ENCODE measurements at regions not wholly inside any gene's neighbourhood (a gene's known extent, or its start where the extent isn't known, plus 50 kb on each side); places are given as distances from the start of the nearest gene placed in this dataset.

GRCh38 chr6:132142768-132143167 lies 191.6 kb upstream of the CCN2 start:
- no peak overlapping the region for H3K4me3 ChIP-seq
- ChIA-PET POLR2A (no interaction called here), RAD21 (ENCODE audit: unreplicated experiment) (no interaction called here), CTCF (interaction anchor here (0.6 to 1.4 kb wide), 2 partner anchors 75 to 144 kb away, joined by 3 read pairs; no protein-coding TSS in a partner anchor), SMC1A (ENCODE audit: uncharacterized antibody, unreplicated experiment) (interaction anchor here (0.5 kb wide), 1 partner anchor 111 kb away, joined by 3 read pairs; no protein-coding TSS in a partner anchor)
- H3K27ac ChIP-seq (ENCODE audit: control insufficient read depth, insufficient read depth): no peak overlapping the region
- no peaks in the 10 kb centered on the region for H3K36me3 ChIP-seq (ENCODE audit: control insufficient read depth in 2 of 2, insufficient read depth in 2 of 2, low read length in 1 of 2)
- TF ChIP-seq RBBP5 (conservative IDR thresholded peaks at IDR 0.05) (no peak), JUNB (IDR thresholded peaks at IDR 0.05) (no peak), BHLHE40 (IDR thresholded peaks at IDR 0.05; ENCODE audit: borderline replicate concordance in 1 of 2, low read depth in 2 of 2, low read length in 1 of 2) (no peak), HSF1 (IDR thresholded peaks at IDR 0.05; ENCODE audit: low read depth, low read length) (no peak), NFIC (IDR thresholded peaks at IDR 0.05; ENCODE audit: low read depth, low read length) (no peak), TAF1 (IDR thresholded peaks at IDR 0.05; ENCODE audit: borderline replicate concordance, low read depth, low read length) (no peak), MAX (IDR thresholded peaks at IDR 0.05; ENCODE audit: low read depth, low read length) (no peak), CREB1 (IDR thresholded peaks at IDR 0.05; ENCODE audit: low read depth) (no peak)
- TF ChIP-seq, protein P1, sequence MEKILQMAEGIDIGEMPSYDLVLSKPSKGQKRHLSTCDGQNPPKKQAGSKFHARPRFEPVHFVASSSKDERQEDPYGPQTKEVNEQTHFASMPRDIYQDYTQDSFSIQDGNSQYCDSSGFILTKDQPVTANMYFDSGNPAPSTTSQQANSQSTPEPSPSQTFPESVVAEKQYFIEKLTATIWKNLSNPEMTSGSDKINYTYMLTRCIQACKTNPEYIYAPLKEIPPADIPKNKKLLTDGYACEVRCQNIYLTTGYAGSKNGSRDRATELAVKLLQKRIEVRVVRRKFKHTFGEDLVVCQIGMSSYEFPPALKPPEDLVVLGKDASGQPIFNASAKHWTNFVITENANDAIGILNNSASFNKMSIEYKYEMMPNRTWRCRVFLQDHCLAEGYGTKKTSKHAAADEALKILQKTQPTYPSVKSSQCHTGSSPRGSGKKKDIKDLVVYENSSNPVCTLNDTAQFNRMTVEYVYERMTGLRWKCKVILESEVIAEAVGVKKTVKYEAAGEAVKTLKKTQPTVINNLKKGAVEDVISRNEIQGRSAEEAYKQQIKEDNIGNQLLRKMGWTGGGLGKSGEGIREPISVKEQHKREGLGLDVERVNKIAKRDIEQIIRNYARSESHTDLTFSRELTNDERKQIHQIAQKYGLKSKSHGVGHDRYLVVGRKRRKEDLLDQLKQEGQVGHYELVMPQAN (conservative IDR thresholded peaks at IDR 0.05): no peak
- TF ChIP-seq, protein P2, sequence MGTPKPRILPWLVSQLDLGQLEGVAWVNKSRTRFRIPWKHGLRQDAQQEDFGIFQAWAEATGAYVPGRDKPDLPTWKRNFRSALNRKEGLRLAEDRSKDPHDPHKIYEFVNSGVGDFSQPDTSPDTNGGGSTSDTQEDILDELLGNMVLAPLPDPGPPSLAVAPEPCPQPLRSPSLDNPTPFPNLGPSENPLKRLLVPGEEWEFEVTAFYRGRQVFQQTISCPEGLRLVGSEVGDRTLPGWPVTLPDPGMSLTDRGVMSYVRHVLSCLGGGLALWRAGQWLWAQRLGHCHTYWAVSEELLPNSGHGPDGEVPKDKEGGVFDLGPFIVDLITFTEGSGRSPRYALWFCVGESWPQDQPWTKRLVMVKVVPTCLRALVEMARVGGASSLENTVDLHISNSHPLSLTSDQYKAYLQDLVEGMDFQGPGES (IDR thresholded peaks at IDR 0.05): no peak
- TF ChIP-seq, protein P3, sequence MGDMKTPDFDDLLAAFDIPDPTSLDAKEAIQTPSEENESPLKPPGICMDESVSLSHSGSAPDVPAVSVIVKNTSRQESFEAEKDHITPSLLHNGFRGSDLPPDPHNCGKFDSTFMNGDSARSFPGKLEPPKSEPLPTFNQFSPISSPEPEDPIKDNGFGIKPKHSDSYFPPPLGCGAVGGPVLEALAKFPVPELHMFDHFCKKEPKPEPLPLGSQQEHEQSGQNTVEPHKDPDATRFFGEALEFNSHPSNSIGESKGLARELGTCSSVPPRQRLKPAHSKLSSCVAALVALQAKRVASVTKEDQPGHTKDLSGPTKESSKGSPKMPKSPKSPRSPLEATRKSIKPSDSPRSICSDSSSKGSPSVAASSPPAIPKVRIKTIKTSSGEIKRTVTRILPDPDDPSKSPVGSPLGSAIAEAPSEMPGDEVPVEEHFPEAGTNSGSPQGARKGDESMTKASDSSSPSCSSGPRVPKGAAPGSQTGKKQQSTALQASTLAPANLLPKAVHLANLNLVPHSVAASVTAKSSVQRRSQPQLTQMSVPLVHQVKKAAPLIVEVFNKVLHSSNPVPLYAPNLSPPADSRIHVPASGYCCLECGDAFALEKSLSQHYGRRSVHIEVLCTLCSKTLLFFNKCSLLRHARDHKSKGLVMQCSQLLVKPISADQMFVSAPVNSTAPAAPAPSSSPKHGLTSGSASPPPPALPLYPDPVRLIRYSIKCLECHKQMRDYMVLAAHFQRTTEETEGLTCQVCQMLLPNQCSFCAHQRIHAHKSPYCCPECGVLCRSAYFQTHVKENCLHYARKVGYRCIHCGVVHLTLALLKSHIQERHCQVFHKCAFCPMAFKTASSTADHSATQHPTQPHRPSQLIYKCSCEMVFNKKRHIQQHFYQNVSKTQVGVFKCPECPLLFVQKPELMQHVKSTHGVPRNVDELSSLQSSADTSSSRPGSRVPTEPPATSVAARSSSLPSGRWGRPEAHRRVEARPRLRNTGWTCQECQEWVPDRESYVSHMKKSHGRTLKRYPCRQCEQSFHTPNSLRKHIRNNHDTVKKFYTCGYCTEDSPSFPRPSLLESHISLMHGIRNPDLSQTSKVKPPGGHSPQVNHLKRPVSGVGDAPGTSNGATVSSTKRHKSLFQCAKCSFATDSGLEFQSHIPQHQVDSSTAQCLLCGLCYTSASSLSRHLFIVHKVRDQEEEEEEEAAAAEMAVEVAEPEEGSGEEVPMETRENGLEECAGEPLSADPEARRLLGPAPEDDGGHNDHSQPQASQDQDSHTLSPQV (IDR thresholded peaks at IDR 0.05): no peak
- ATAC-seq: no peak
- no peaks in the 10 kb centered on the region for H4K20me1 ChIP-seq (ENCODE audit: control insufficient read depth, insufficient read depth)
- H3K9me3 ChIP-seq (replicated peaks; ENCODE audit: control insufficient read depth, insufficient read depth, low read length): no peaks in the 10 kb centered on the region
- no peak overlapping the region for H2AFZ ChIP-seq (ENCODE audit: control insufficient read depth, low read depth, low read length)
- H3K79me2 ChIP-seq (ENCODE audit: control insufficient read depth, insufficient read depth, low read length): no peaks in the 10 kb centered on the region
- in situ Hi-C loops (cut with MboI): no loop called here
- DNase-seq (ENCODE audit: low read depth, low spot score): no peak
- H3K4me2 ChIP-seq (ENCODE audit: control insufficient read depth, insufficient read depth): no peak overlapping the region
- no TSS peak for BruUV-seq (replicated peaks)
- H3K27me3 ChIP-seq (replicated peaks in 1 of 2; ENCODE audit: control insufficient read depth in 2 of 2, insufficient read depth in 2 of 2, low read length in 1 of 2): peaks cover 0 to 2% of the 10 kb centered on the region in 2 experiments; a peak in 1 of 4 replicates
- no peak for FAIRE-seq
- H3K4me1 ChIP-seq (ENCODE audit: control insufficient read depth, insufficient read depth, low read length): no peaks in the 10 kb centered on the region
- no peak overlapping the region for H3K9ac ChIP-seq (ENCODE audit: control insufficient read depth, insufficient read depth, low read length)
- intact Hi-C loops (cut with micrococcal nuclease; ENCODE audit: unreplicated experiment): no loop called here

All from GM12878 (cell line).